ENCODE measurements at regions not wholly inside any gene's neighbourhood (a gene's known extent, or its start where the extent isn't known, plus 50 kb on each side); places are given as distances from the start of the nearest gene placed in this dataset.

DNA sequence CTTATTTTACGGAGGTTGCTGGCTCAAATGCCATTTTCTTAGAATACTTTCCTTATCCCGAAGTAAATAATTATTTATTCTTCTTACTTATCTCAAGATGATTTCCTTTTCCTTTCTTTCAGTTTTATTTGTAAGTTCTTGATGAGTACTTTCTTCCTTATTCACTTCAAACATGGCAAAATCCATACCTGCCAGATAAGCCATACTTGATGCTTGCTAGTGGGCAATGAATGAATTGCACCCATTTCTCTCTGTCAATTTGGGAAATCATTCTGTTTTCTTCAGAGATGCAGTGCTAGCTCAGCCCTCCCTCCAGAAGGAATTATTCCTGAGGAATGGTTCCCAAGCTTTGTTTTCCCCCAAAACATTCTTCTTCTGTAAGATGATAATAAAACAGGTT is 598.3 kb downstream of the SPRY1 start:
- TF ChIP-seq, protein P1, sequence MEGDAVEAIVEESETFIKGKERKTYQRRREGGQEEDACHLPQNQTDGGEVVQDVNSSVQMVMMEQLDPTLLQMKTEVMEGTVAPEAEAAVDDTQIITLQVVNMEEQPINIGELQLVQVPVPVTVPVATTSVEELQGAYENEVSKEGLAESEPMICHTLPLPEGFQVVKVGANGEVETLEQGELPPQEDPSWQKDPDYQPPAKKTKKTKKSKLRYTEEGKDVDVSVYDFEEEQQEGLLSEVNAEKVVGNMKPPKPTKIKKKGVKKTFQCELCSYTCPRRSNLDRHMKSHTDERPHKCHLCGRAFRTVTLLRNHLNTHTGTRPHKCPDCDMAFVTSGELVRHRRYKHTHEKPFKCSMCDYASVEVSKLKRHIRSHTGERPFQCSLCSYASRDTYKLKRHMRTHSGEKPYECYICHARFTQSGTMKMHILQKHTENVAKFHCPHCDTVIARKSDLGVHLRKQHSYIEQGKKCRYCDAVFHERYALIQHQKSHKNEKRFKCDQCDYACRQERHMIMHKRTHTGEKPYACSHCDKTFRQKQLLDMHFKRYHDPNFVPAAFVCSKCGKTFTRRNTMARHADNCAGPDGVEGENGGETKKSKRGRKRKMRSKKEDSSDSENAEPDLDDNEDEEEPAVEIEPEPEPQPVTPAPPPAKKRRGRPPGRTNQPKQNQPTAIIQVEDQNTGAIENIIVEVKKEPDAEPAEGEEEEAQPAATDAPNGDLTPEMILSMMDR (IDR thresholded peaks at IDR 0.05) = peak in 1 of 9 donors; percentile 14
- no peak for ATAC-seq
- no peaks in the 10 kb centered on the region for H3K27me3 ChIP-seq
- intact Hi-C loops (cut with DNase I) = no loop called here
- no peak overlapping the region for H3K4me3 ChIP-seq
- no peaks in the 10 kb centered on the region for H3K36me3 ChIP-seq
- H3K9me3 ChIP-seq = peaks cover 0 to 22% (median 10%) of the 10 kb centered on the region in 11 donors
- DNase-seq = no peak
- WGBS, 2 donors = 87 to 90% methylated on average over 2 of the region's 2 CpGs
- H3K27ac ChIP-seq = no peak overlapping the region
- H3K4me1 ChIP-seq = no peaks in the 10 kb centered on the region

DNA sequence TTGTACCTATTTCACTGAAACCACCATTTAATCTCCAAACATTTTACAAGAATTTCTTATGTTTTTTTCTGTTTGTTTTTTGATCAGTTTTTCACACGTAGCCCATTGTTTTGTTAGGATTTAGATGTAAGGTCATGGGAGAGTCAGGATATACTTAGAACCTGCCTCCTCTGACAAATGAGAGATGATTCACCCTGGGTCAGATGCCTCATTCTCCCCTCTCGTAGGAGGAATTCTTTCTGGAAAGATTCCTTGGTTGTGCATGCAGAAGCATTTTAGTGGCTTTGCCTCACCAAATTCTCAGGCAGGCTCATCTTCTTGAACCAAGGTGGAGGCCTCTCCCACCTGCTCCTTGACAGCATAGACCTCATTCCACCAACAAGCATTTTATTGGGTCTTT is 599.3 kb downstream of the SPRY1 start:
- Histone ChIP-seq H3K27ac (no peak overlapping the region), H3K9me3 (peaks cover 0 to 22% (median 10%) of the 10 kb centered on the region in 11 donors), H3K36me3 (no peaks in the 10 kb centered on the region), H3K4me1 (no peaks in the 10 kb centered on the region), H3K27me3 (no peaks in the 10 kb centered on the region), H3K4me3 (no peak overlapping the region)
- intact Hi-C loops (cut with DNase I) = no loop called here
- no peak for DNase-seq
- WGBS, 2 donors = 77 to 81% methylated on average over 2 of the region's 2 CpGs
- TF ChIP-seq, protein P1 (IDR thresholded peaks at IDR 0.05) = no peak
- ATAC-seq = no peak

DNA sequence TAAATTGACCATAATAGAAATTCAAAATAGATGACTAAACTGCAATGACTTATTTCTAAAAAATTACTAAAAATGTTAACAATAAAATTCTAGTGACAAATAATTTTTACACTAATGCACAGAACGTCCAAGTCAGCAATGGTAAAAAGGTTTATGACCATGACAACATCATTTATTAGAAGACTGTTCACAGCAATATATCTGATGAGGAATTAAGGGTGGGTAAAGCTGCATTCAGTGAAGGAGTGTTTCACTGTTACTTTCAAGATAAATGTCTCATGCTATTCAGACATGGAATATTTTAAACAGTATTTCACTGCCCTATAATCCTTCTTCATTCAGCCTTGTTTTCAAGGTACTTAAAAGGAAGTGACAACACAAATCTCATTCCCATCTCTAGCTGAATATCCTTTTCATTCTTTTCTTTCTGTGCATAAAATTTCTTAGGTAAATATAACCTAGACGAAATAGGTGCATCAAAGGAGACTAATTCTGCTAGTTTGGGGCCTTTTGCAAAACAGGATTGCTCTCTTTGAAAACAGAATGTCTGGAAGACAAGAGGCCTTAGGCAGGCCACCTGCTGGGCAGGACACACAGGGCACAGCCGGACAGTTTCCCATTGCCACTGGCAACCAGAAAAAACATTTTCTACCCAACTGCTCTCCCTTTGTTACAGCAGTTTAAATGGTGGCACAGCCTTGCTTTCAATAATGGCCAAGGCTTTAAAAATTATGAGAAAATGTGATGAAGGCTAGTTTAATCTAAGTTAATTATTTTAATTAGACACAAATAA is 600.3 kb downstream of the SPRY1 start:
- H3K27ac ChIP-seq = peak overlapping the region in 1 of 10 donors; percentile 1
- H3K36me3 ChIP-seq = no peaks in the 10 kb centered on the region
- no peaks in the 10 kb centered on the region for H3K4me1 ChIP-seq
- no peak overlapping the region for H3K4me3 ChIP-seq
- no peaks in the 10 kb centered on the region for H3K27me3 ChIP-seq
- H3K9me3 ChIP-seq = peaks cover 0 to 17% (median 7%) of the 10 kb centered on the region in 11 donors
- WGBS, 2 donors = 93 to 96% methylated on average over 3 of the region's 3 CpGs
- ATAC-seq (peak in 1 of 8 donors; percentile 45), DNase-seq (no peak)
- TF ChIP-seq, protein P1 (IDR thresholded peaks at IDR 0.05) = no peak
- intact Hi-C loops (cut with DNase I) = no loop called here

DNA sequence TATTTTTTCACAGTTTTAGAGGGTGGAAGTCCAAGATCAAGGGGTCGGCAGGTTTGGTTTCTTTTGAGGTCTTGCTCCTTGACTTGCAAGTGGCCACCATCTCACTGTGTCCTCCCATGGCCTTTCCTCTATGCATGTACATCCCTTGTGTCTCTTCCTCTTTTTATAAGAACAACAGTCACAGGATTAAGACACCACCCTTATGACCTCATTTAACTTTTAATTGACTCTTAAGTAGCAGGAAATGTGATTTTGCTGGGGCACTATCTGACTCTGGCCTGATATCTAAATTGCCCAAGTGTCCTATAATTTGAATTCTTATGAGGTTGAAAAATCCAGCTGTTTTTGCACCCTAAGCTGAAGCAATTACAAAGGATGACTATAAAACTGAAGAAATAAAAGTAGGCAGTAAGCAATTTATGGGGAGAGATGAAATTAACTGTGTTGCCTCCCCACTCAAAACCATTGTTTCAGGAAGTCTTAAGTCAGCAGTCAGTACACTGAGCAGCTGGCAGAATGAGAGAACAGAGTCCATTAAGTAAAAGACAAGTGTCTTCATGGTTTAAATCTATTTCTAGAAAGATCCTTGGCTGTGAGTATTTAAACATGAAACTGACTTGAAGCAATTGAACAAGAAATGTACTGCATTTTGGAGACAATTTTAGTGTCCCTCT is 601.3 kb downstream of the SPRY1 start:
- Histone ChIP-seq H3K27me3 (no peaks in the 10 kb centered on the region), H3K9me3 (peaks cover 0 to 9% (median 0%) of the 10 kb centered on the region in 11 donors), H3K36me3 (no peaks in the 10 kb centered on the region), H3K4me1 (no peaks in the 10 kb centered on the region), H3K27ac (peak overlapping the region in 2 of 10 donors; percentile 1 to 13), H3K4me3 (no peak overlapping the region)
- intact Hi-C loops (cut with DNase I) = no loop called here
- ATAC-seq (peak in 4 of 8 donors; percentile 34 to 77 (median 70)), DNase-seq (no peak)
- TF ChIP-seq, protein P1 (IDR thresholded peaks at IDR 0.05) = no peak
- WGBS, 2 donors = 32 to 78% methylated on average over 1 of the region's 1 CpG
